HCT116 (cell line): ENCODE measurements at regions not wholly inside any gene's neighbourhood (a gene's known extent, or its start where the extent isn't known, plus 50 kb on each side); places are given as distances from the start of the nearest gene placed in this dataset.

Experiments used
- ATF3 ChIP-seq: IDR thresholded peaks from 2 replicates; pipeline ENCODE4 v1.6.1; 2012
- CEBPB ChIP-seq: IDR thresholded peaks from 2 replicates; pipeline ENCODE4 v1.6.1; 2012; ENCODE audit warnings: low read depth
- CTCF ChIP-seq, 3 experiments: fragments of 200-600 bp in 1 of 3; sonication (generic) in 1 of 3; IDR thresholded peaks in 2 of 3; conservative IDR thresholded peaks in 1 of 3; 2 replicates each; pipeline ENCODE4 v1.5.1; 2012 to 2017; ENCODE audit warnings: low read depth in 2 of 3, low read length in 2 of 3, antibody characterized with exemption in 1 of 3, borderline replicate concordance in 1 of 3, control low read depth in 1 of 3, mild to moderate bottlenecking in 1 of 3, mixed read lengths in 1 of 3, mixed run types in 1 of 3, moderate library complexity in 1 of 3; ENCODE audit not compliant: insufficient read depth in 1 of 3
- EZH2phosphoT487 ChIP-seq: fragments of 200-600 bp; IDR thresholded peaks from 2 replicates; pipeline ENCODE4 v1.6.1; 2018; ENCODE audit warnings: antibody characterized with exemption, borderline replicate concordance
- POLR2A ChIP-seq: IDR thresholded peaks from 2 replicates; pipeline ENCODE4 v1.7.0; 2011; ENCODE audit warnings: borderline replicate concordance; ENCODE audit not compliant: insufficient read depth, insufficient read length; ENCODE audit errors: extremely low read depth
- POLR2AphosphoS5 ChIP-seq: IDR thresholded peaks from 2 replicates; pipeline ENCODE4 v1.6.1; 2011; ENCODE audit warnings: mild to moderate bottlenecking, low read depth, low read length, moderate library complexity
- SIN3A ChIP-seq: IDR thresholded peaks from 2 replicates; pipeline ENCODE4 v1.6.1; 2012; ENCODE audit warnings: low read depth
- SRF ChIP-seq: IDR thresholded peaks from 2 replicates; pipeline ENCODE4 v1.6.1; 2012; ENCODE audit warnings: low read depth
- TCF7L2 ChIP-seq: IDR thresholded peaks from 2 replicates; pipeline ENCODE4 v1.7.0; 2011; ENCODE audit warnings: borderline replicate concordance, inconsistent platforms; ENCODE audit not compliant: insufficient read depth, insufficient read length; ENCODE audit errors: extremely low read depth
- YY1 ChIP-seq: IDR thresholded peaks from 2 replicates; pipeline ENCODE4 v1.6.1; 2011; ENCODE audit warnings: low read length, low read depth, moderate library complexity, mild to moderate bottlenecking; ENCODE audit not compliant: insufficient replicate concordance; ENCODE audit errors: extremely low read depth
- ZFX ChIP-seq: fragments of 450-650 bp; IDR thresholded peaks from 2 replicates; pipeline ENCODE4 v1.6.1; 2017
- ZNF274 ChIP-seq: fragments of 200-500 bp; sonication (Bioruptor generic); IDR thresholded peaks from 2 replicates; pipeline ENCODE4 v1.6.1; 2014; ENCODE audit warnings: mild to moderate bottlenecking, low read depth, low read length, inconsistent platforms

- TF ChIP-seq CTCF (IDR thresholded peaks at IDR 0.05 in 2 of 3, conservative IDR thresholded peaks at IDR 0.05 in 1 of 3; ENCODE audit: borderline replicate concordance in 1 of 3, insufficient read depth in 1 of 3, low read depth in 2 of 3, low read length in 2 of 3) (no peak), YY1 (no peak), SRF (no peak), SIN3A (no peak), ZFX (no peak), ATF3 (no peak), POLR2A (no peak), CEBPB (no peak), ZNF274 (no peak), POLR2AphosphoS5 (no peak), EZH2phosphoT487 (no peak), TCF7L2 (no peak)
Observed at GRCh38 chr2:238502088-238502810, 75.5 kb downstream of the ASB1 start.
